Left lobe of liver (tissue), 2 donors: ENCODE measurements at regions not wholly inside any gene's neighbourhood (a gene's known extent, or its start where the extent isn't known, plus 50 kb on each side); places are given as distances from the start of the nearest gene placed in this dataset.

ENCODE experiments used
- ATAC-seq: fragments of 200-7000 bp; cut with Tn5 transposase; one replicate; pipeline ENCODE4 v1.9.1; 2020; ENCODE audit warnings: mild to moderate bottlenecking, moderate library complexity
- DNase-seq: peaks from one replicate; pipeline ENCODE4 v3.0.0-alpha.2; 2020; ENCODE audit warnings: low spot score
- donor health status: DM: no; HTN: no; CAD: no; lungs with moderate emphysema.
- donor health status: DM: no; HTN: yes; CAD: no.

DNA sequence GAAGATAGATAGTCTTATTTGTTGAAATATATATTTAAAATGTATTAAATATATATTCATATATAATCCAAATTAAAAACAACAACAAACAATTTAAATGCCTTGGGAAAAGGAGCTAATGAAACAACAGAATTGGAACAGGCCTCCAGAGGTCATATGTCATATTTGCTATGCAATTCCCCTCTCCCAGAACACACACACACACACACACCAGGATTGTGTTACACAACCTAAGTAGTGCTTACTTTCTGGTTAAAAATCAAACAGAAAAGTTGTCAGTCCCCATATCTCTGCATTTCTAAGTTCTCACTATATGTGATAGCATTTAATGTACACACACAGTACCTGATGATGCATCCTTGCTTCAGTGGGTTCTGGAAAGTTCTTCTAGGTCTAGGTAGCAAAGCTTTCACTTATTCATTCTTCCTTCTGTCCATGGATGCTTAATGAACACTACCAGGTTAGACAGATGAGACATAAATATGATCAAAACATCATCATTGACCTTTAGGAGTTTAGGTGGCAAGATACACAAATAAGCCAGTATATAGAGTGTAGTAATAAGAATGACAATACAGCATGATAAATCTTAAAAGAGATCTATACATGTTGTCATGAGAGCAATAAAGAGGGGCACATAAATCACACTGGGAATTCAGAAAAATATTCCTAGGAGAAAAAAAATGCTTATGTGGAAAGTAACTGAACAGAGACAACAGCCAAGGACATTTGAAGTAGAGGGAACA is 662.8 kb downstream of the PTPRC start:
- ATAC-seq, result peak; percentile 86

DNA sequence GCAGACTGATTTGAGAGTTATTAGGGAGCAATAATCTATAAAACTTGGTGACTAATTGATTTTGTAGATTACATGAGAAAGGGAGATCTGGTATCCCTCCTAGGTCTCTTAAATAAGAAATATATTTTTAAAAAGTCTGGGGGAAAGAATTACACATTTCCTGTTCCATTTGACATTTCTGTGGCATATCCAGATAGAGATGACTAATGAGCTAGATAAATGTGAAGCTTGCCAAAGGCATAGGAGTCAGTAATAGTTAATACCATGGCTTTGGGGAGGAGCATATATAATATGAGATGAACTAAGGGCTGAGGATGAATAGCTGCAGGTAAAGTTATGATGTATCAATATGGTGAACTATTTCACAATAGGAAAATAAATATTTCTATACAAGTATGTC is 663.7 kb downstream of the PTPRC start:
- no peak for ATAC-seq

More for the DNA sequence above, 662.8 kb downstream of the PTPRC start:
- DNase-seq, result no peak

DNA sequence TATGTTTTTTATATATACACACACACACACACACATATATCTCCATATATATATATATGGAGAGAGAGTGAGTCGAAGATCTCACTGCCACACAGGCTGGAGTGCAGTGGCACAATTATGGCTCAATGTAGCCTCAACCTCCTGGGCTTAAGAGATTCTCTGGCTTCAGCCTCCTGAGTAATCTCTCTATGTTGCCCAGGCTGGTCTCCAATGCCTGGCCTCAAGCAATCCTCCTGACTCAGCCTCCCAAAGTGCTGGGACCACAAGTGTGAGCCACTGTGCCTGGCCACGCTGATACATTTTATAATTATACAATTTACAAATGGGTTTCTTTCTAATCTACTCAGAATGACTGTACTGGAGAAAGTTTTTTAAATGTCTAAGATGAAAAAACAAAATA is 664.2 kb downstream of the PTPRC start:
- ATAC-seq, result no peak
- no peak for DNase-seq

More for the DNA sequence above, 663.7 kb downstream of the PTPRC start:
- DNase-seq, result no peak

DNA sequence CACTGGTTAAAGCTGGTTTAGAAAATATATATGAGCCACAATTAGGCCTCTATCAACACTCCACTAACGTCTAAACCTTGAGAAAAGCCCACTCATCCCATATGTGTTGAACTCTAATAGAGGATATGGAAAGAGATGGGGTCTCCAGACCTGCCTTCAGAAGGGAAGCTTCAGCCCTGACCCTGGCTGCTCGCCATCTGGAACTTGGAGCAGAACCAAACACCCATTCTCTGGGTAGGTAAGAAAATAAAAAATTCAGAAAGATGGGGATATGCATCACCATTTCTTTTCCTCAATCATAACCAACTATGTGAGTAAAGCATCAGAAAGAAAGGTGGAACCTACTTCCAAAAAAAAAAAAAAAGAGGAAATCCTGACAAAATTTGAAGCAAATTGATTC is 666.2 kb downstream of the PTPRC start:
- DNase-seq (no peak), ATAC-seq (no peak)

DNA sequence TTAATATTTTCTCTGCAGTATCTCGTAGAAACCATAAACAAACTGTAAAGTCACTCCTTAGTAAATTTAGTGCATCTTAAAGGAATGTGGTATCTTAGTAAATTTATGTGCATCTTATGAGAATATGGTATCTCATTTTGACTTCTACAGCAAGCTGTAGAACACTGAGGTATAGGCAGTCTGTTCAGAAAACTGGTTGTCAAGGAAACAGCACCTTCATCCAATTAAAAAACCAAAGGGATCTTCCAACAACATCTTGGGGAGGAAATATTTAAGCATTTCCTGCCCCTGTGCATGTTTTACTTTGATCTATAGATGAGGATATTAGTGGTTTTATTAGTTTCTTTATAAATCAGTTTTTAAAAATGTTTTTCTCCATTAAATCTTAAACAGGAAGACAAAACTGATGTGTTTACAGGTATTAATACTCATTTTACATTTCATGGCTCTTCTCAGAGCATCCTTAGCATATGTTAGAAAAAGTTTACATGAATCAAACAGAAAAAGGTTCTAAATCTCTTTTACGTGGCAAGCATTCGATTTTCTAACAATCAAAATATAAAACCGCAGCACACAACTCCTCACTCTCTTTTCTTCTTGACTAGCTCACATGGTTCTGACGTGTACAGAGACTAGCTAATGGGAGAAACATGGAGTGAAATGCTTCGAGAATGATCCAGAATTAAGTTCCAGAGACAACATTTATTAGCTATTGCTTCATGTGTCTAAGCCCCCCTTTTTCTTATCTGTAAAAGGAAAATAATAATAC is 668.8 kb downstream of the PTPRC start:
- no peak for DNase-seq
- no peak for ATAC-seq

DNA sequence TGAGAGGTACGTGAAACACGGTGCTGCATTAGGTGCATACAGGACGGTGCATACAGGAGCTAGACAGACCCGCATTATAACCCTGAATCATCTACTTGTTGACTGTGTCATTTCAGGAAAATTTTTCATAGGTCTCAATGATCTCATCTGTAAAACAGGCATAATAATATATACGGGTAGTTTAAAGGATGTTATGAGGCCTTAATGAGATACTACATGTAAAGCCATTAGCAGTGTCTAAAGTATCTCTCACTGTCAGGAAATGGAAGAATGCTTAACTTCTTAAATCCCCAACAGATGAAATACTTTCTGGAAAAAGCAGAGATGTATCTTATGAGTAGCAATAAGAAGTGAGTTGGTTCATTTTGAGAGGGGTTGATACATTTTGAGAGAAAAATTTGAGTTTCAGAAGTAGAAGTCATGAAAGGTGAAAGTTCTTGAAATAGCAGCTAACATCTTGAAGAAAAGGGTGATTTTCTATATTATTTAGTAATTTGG is 669.6 kb downstream of the PTPRC start:
- DNase-seq (no peak), ATAC-seq (no peak)

DNA sequence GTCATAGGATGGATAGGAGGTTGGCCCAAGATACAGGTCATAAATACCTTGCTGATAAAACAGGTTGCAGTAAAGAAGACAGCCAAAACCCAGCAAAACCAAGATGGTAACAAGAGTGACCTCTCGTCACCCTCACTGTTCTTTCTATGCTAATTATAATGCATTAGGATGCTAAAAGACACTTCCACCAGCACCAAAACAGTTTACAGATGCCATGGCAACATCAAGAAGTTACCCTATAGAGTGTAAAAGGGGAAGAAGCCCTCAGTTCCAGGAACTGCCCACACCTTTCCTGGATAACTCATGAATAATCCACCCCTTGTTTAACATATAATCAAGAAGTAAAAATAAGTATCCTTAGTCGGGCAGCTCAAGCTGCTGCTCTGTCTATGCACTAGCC is 671.9 kb downstream of the PTPRC start:
- ATAC-seq (no peak), DNase-seq (no peak)

DNA sequence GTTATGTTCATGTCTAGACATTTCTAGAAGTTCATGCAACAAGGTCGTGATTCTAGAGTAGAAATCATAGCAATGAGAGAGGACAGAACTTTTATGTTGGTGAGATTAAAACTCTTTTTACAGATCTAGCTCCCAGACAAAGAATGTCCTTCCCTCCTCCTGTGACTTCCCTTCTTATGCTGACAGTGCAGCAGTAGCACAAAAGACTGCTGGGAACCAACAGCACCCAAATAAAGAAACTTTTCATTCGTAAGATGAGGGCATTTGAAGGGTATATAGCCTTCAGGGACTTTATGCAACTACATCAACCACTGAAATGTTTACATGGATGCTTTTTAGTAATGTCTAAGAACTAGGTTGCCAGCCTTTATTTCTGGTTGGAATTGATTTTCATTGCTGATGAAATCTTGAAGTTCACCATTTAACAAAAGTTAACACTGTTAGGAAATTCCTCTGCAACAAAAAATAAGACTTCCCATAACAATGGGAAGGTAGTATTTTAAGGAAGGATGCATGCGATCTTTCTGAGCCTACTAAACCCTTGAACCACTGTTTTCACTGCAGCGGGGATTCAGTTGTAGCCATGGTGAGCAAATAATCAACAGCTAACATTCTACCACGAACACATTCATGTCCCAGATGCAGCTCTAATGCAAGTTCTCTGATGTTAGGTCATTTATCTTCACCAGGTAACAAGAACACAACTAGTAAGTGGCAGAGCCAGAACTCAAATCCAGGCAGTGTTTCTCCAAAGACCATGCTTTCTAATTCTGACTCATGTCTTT is 672.8 kb downstream of the PTPRC start:
- ATAC-seq (no peak), DNase-seq (no peak)

DNA sequence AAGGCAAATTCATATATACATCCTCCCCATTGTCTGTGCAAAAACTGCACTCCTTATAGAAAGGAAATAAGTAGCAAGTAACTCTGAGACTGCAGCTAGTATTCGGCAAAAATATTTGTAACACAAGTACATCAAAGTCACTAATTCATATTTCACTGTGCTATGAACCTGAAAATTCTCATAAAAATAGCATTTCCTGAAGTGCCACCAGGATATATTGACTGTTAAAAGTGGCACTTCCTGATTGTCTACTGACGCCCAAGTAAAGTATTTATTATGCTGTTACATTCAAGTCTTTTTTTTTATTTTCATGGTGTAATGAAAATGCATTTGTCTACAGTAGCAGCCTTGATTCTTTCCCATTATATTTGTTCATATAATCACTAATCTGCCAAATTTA is 673.8 kb downstream of the PTPRC start:
- no peak for ATAC-seq

DNA sequence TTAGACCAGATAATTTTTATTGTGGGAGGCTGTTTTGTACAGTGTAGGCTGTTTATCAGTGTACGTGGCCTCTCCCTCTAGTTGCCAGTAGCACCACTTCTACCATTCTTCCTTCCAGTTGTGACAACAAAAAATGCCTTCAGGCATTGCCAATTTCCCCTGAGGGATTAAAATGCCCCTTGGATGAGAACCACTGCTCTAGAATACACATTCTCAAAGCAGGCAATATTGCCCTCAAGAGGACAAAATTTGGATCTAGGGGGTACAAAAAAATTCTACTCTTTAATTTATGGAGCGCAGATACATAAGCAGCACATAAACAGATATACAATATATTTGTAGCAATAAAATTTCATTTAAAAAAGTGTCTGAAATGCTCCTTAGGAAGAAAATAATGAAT is 674.6 kb downstream of the PTPRC start:
- ATAC-seq (no peak), DNase-seq (no peak)

More for the DNA sequence above, 673.8 kb downstream of the PTPRC start:
- DNase-seq, result no peak

DNA sequence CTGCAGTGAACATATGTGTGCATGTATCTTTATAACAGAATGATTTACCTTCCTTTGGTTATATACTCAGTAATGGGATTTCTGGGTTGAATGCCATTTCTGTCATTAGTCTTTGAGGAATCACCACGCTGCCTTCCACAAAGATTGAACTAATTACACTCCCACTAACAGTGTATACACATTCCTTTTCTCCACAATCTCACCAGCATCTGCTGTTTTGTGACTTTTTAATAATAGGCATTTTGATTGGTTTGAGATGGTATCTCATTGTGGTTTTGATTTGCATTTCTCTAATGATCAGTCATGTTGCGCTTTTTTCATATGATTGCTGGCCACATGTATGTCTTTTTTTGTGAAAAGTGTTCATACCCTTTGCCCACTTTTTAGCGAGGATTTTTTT is 680.5 kb downstream of the PTPRC start:
- no peak for DNase-seq
- no peak for ATAC-seq

DNA sequence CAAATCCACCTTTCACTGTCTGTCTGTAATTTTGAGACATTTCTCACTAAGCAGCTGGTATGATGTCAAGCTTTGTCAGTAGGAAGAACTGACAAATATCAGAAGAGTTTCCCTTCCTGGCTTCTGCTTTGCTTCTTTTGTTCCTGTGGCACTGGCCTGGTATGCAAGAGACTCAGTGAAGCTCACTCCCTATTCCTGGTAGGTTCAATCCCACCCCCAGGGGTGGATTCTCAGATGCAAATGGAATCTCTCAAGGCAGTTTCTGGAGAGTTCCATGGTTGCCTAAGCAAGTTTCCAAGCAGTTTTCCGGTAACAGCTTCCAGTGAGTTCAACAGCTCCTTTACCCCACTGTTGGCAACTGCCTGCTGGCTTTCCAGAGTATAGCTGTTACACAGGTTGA is 683.4 kb downstream of the PTPRC start:
- DNase-seq (no peak), ATAC-seq (no peak)

DNA sequence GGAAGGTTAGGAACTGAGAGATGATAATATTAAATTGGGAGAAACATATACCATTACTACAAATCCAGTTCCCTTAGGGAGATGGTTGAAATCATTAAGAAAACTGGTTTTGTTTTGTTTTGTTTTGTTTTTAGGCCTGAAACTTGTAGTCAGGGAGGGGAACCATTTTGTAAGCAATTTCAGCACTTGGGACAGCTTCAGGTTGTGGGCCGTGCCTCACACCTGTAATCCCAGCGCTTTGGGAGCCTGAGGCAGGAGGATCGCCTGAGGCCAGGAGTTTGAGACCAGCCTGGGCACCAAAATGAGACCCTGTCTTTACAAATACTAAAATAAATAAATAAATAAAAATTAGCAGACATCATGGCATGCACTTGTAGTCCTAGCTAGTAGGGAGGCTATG is 694.3 kb upstream of the NR5A2 start:
- DNase-seq, result no peak
- ATAC-seq, result no peak

DNA sequence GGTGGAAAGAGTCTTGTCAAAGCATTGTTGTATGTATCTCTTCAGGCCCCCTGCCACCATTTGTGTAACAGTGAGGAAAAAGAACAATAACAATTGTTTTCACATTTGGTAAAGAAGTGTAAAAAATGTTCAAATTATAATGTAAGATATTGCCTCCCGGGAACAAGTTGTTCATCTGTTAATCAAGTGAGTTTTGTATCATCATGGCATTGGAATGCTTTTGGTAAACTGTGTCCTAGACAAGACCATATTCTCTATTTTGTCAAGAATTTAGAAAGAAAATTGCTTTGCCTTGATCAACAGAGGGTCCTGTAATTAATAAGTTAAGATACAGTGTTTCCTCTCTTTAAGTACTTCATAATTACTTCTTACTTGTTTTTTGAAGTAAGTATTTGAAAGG is 692.0 kb upstream of the NR5A2 start:
- ATAC-seq, result no peak
- DNase-seq, result no peak

DNA sequence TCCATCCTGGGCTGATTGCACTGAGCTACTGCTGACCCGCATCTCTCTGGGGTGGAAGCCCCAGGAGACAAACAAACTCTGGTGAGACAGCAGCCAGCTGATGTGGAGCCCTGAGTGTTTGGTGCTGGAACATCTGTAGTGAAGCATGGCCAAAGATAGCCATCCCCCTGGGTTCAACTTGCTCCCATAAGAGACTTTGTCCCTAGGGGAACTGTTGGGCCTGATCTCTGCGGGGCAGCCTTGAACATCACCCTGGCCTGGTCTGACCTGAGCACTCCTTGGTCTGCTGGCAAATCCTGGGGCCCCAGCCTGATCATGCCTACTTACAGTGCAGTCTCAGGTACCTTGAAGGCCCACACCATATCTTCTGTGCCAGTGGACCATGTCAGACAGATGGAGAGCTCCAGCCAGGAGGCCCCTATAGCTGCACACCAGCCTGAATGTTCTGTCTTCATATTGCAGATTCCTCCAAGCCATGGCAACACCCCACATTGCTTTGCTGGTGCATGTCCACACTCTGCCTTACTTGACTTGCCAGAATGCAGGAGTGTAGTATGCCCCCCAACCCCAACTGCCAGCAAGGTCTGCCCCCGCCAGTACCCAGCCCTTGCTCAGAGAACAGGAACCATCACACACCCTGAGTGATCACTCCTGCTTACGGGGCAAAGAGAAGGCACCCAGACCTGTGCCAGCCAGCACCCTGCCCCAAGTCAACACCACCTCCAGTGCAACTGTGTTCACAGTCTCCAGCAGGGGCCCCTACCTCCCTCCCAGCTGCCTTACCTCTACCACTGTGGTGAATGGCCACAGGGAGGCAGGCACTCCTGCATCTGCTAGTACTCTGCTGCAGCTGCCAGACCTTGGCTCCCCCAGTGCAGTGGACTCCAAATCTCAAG is 690.5 kb upstream of the NR5A2 start:
- DNase-seq (no peak), ATAC-seq (no peak)

DNA sequence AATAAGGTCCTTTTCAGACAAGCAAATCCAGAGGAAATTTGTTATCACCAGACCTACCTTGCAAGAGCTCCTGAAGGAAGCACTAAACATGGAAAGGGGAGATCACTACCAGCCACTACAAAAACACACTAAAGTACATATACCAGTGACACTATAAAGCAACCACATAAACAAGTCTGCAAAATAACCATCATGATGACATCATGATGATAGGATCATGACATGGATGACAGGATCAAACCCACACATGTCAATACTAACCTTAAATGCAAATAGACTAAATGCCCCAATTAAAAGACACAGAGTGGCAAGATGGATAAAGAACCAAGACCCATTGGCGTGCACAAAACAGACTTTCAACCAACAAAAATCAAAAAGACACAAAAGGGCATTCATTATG is 688.8 kb upstream of the NR5A2 start:
- no peak for DNase-seq
- no peak for ATAC-seq

DNA sequence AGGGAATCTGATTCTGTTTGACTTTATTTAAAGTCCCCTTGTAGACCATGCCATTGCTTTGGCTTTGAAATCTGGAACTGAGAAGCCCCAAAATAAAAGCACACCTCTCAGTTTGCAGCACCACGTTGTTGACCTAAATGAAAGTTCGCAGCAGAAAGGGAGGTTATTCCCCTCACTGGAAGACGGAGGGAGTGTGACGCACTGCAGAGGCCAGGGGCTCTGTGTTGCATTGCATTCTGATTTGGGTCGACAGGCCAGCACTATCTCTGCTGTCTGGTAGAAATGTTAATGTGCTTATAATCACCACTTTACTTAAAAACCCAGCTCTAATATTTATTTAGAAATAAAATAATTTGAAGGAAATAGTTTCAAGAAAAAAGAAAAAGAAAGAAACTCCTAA is 675.2 kb upstream of the NR5A2 start:
- DNase-seq (no peak), ATAC-seq (no peak)

DNA sequence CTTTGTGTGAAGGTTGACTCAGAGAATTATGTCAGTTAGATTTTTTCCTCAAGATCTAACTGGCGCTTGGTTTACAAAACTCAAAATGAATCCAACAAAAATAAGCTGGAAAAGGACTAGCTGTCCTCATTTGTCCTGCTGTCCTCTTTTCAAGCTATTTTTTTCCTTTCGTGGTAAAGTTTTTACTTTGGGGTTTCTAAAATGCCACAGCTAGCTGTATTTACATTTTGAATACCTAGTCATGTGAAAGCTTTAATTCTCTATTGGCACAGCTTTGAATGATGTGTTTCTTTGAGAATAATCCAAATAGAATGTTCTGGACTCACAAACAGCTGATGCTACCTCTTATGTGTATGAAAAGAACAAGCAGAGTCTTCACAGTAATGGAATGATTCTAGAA is 673.6 kb upstream of the NR5A2 start:
- ATAC-seq (no peak), DNase-seq (no peak)

DNA sequence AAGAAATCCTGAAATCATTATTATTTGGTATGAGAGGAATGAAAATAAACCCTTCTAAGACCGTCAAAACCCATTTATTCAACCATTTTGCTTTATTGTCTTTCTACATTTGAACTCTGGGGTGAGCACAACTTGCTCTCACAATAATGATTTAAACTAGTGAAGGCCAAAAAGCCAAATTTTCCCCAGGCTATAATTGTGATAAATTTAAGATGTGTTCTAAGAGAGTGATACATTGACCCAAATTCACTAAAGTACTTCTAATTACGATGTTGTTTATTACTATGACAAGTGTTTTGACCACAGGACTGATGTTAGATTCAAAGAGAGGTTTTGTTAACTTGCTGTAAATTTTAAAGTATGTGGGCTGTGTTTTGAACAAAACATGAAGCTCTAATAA is 670.9 kb upstream of the NR5A2 start:
- no peak for DNase-seq
- ATAC-seq, result no peak

DNA sequence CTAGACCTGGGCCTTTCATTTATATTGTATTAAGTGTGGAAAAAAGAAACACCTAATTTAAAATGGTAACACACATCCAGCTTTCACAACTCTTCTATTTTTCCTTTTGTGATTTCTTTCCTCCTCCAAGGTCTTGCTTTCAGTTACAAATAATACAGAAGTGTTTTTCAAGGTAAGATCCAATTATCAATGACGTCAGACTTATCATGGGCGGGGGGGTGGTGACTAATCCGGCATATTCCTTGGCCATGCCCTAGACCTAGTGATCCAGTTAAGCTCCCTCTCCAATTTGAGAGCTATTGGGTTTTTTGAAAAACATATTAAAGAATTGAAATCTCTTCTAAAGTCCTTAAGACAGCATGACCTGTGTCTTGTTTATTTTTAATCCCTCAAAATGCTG is 669.9 kb upstream of the NR5A2 start:
- ATAC-seq (no peak), DNase-seq (no peak)

DNA sequence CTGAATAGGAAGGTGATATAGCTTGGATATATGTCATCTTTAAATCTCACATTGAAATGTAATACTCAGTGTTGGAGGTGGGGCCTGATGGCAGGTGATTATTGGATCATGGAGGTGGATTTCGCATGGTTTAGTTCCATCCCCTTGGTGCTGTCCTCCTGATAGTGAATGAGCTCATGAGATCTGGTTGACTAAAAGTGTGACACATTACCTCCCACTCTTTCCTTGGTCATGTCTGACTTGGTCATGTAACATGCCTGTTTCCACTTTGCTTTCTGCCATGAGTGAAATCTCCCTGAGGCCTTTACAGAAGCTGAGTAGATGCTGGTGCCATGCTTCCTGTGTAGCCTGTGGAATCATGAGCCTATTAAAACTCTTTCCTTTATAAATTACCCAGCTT is 664.5 kb upstream of the NR5A2 start:
- DNase-seq (no peak), ATAC-seq (no peak)
